Natural killer cell (primary cell): ENCODE measurements at regions not wholly inside any gene's neighbourhood (a gene's known extent, or its start where the extent isn't known, plus 50 kb on each side); places are given as distances from the start of the nearest gene placed in this dataset.

Experiments used
- ATAC-seq, 3 donors: fragments of 150-1000 bp in 2 of 3; fragments of 200-7000 bp in 1 of 3; cut with Tn5 transposase; 1 replicate in 1 of 3; 2 replicates in 2 of 3; pipeline ENCODE4 v1.10.0; 2021; ENCODE audit warnings: mild to moderate bottlenecking in 2 of 3, moderate library complexity in 2 of 3
- DNase-seq, 2 donors: peaks; one replicate each; pipeline versions ENCODE4 v3.0.0 to v3.0.0-alpha.2; 2013 to 2021; ENCODE audit warnings: mixed read lengths in 1 of 2
- H3K27ac ChIP-seq: one replicate; pipeline ENCODE4 v1.5.1; 2013; ENCODE audit warnings: mild to moderate bottlenecking, low read length
- H3K27me3 ChIP-seq: one replicate; pipeline ENCODE4 v1.6.1; 2013; ENCODE audit warnings: low read length; ENCODE audit not compliant: control insufficient read depth, insufficient read depth
- H3K36me3 ChIP-seq: one replicate; pipeline ENCODE4 v1.6.1; 2013; ENCODE audit warnings: low read length; ENCODE audit not compliant: control insufficient read depth, insufficient read depth
- H3K4me1 ChIP-seq: one replicate; pipeline ENCODE4 v1.6.1; 2013; ENCODE audit warnings: low read length; ENCODE audit not compliant: control insufficient read depth, insufficient read depth
- H3K4me3 ChIP-seq: one replicate; pipeline ENCODE4 v1.5.1; 2013; ENCODE audit warnings: low read length
- H3K9me3 ChIP-seq: one replicate; pipeline ENCODE4 v1.6.1; 2013; ENCODE audit warnings: low read length; ENCODE audit not compliant: control insufficient read depth, insufficient read depth
- H3K27ac Mint-ChIP-seq, 2 donors: one replicate each; pipeline ENCODE4 v1.8.0; 2022; ENCODE audit warnings: mild to moderate bottlenecking in 2 of 2, mixed read lengths in 2 of 2, moderate library complexity in 1 of 2
- H3K27me3 Mint-ChIP-seq, 2 donors: one replicate each; pipeline ENCODE4 v1.8.0; 2022; ENCODE audit warnings: low read depth in 2 of 2, mixed read lengths in 2 of 2
- H3K36me3 Mint-ChIP-seq: one replicate; pipeline ENCODE4 v1.8.0; 2022; ENCODE audit warnings: mixed read lengths
- H3K4me1 Mint-ChIP-seq, 2 donors: one replicate each; pipeline ENCODE4 v1.8.0; 2022; ENCODE audit warnings: mixed read lengths in 2 of 2
- H3K4me3 Mint-ChIP-seq: one replicate; pipeline ENCODE4 v1.8.0; 2022; ENCODE audit warnings: mild to moderate bottlenecking, moderate library complexity, mixed read lengths
- H3K9me3 Mint-ChIP-seq, 2 donors: one replicate each; pipeline ENCODE4 v1.8.0; 2022; ENCODE audit warnings: mixed read lengths in 2 of 2
- CTCF ChIP-seq: fragments of 200-600 bp; IDR thresholded peaks from one replicate; pipeline ENCODE4 v1.8.0; 2022; ENCODE audit warnings: antibody characterized with exemption
- WGBS: methylation state at CpG from one replicate; pipeline ENCODE4 v1.1.7; 2013; ENCODE audit warnings: missing lambda C conversion rate; ENCODE audit not compliant: insufficient coverage; 5-methylcytosine and 5-hydroxymethylcytosine counted together
- intact Hi-C: fragments of 100-400 bp; cut with micrococcal nuclease; formaldehyde crosslinking; loops from one replicate; pipeline ENCODE4 v1.14.2; 2022

- intact Hi-C loops: no loop called here
- H3K27me3 ChIP-seq: no peaks in the 10 kb centered on the region
- H3K9me3 ChIP-seq: no peaks in the 10 kb centered on the region
- no peak for ATAC-seq
- Mint-ChIP-seq H3K27me3 (peaks cover 7 to 56% of the 10 kb centered on the region in 2 donors), H3K36me3 (no peaks in the 10 kb centered on the region), H3K4me3 (no peak overlapping the region), H3K4me1 (peaks cover 4% of the 10 kb centered on the region in 2 donors), H3K27ac (no peak overlapping the region), H3K9me3 (no peaks in the 10 kb centered on the region)
- TF ChIP-seq CTCF: no peak
- H3K4me3 ChIP-seq: no peak overlapping the region
- DNase-seq: no peak
- no peaks in the 10 kb centered on the region for H3K4me1 ChIP-seq
- 98% methylated on average over 2 of the region's 2 CpGs for WGBS
- no peak overlapping the region for H3K27ac ChIP-seq
- no peaks in the 10 kb centered on the region for H3K36me3 ChIP-seq
Observed at GRCh38 chr9:6128030-6128429, 87.6 kb upstream of the IL33 start.

DNA sequence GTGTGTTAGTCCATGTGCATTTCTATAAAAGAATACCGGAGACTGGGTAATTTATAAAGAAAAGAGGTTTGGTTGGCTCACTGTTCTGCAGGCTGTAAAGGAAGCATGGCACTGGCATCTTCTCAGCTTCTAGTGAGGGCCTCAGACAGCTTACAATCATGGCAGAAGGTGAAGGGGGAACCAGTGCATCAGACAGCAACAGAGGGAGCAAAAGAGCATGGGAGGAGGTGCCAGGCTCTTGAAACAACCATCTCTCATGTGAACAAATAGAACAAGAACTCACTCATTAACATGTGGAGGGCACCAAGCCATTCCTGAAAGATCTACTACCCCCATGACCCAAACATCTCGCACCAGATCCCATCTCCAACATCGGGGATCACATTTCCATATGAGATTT, 89.2 kb upstream of the IL33 start:
- H3K27ac ChIP-seq: no peak overlapping the region
- Mint-ChIP-seq H3K4me1 (no peaks in the 10 kb centered on the region), H3K27me3 (peaks cover 13 to 63% of the 10 kb centered on the region in 2 donors), H3K27ac (no peak overlapping the region), H3K4me3 (no peak overlapping the region), H3K36me3 (no peaks in the 10 kb centered on the region), H3K9me3 (no peaks in the 10 kb centered on the region)
- no peak overlapping the region for H3K4me3 ChIP-seq
- 96% methylated on average over 3 of the region's 3 CpGs for WGBS
- DNase-seq (no peak), ATAC-seq (no peak)
- H3K27me3 ChIP-seq: no peaks in the 10 kb centered on the region
- H3K9me3 ChIP-seq: no peaks in the 10 kb centered on the region
- no peaks in the 10 kb centered on the region for H3K36me3 ChIP-seq
- no peak for TF ChIP-seq CTCF
- no peaks in the 10 kb centered on the region for H3K4me1 ChIP-seq
- intact Hi-C loops: no loop called here

DNA sequence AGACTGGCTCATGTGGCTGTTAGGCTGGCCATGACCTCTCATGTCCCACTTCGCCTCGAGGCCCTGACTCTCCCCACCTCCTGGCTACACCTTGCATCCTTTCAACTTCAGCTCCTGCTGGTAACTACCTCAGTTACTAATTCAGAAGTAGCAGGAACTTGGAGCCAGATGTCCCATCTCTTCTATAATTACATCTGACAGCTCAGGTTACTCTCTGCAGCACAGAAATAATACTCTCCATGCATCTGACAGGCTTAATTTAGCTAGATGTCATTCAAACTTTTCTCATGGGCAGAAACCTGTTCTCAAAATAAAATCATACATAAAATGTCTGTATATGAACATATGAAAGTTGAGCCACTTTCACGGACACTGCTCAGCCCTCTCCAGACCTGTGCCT, 92.2 kb upstream of the IL33 start:
- ATAC-seq (no peak), DNase-seq (no peak)
- Histone ChIP-seq H3K4me3 (no peak overlapping the region), H3K9me3 (no peaks in the 10 kb centered on the region), H3K27ac (no peak overlapping the region), H3K36me3 (no peaks in the 10 kb centered on the region), H3K27me3 (peaks cover 2% of the 10 kb centered on the region), H3K4me1 (no peaks in the 10 kb centered on the region)
- intact Hi-C loops: no loop called here
- no peaks in the 10 kb centered on the region for H3K36me3 Mint-ChIP-seq
- H3K27ac Mint-ChIP-seq: no peak overlapping the region
- H3K9me3 Mint-ChIP-seq: no peaks in the 10 kb centered on the region
- 56% methylated on average over 3 of the region's 3 CpGs for WGBS
- no peak overlapping the region for H3K4me3 Mint-ChIP-seq
- no peak for TF ChIP-seq CTCF
- H3K27me3 Mint-ChIP-seq: peaks cover 13 to 38% of the 10 kb centered on the region in 2 donors
- no peaks in the 10 kb centered on the region for H3K4me1 Mint-ChIP-seq

GRCh38 chr9:6121707-6122106, 93.9 kb upstream of the IL33 start:
- DNase-seq: no peak
- Mint-ChIP-seq H3K36me3 (no peaks in the 10 kb centered on the region), H3K27ac (no peak overlapping the region), H3K4me1 (no peaks in the 10 kb centered on the region), H3K27me3 (peaks cover 12 to 29% of the 10 kb centered on the region in 2 donors), H3K9me3 (no peaks in the 10 kb centered on the region), H3K4me3 (no peak overlapping the region)
- TF ChIP-seq CTCF: no peak
- Histone ChIP-seq H3K36me3 (no peaks in the 10 kb centered on the region), H3K27ac (no peak overlapping the region), H3K4me3 (no peak overlapping the region), H3K4me1 (no peaks in the 10 kb centered on the region), H3K27me3 (peaks cover 3% of the 10 kb centered on the region), H3K9me3 (no peaks in the 10 kb centered on the region)
- WGBS: no CpG with 5 or more reads among the region's 1 CpG
- intact Hi-C loops: no loop called here
- ATAC-seq: no peak
